GM18868 (cell line): ENCODE measurements at regions not wholly inside any gene's neighbourhood (a gene's known extent, or its start where the extent isn't known, plus 50 kb on each side); places are given as distances from the start of the nearest gene placed in this dataset.
"Not testable (repeated sequence)": the region's sequence is repeated elsewhere in the genome, so short reads cannot be mapped to it uniquely, and the experiment has no call there.

ENCODE experiments used
- ATAC-seq: cut with Tn5 transposase; IDR thresholded peaks from one replicate; pipeline ENCODE4 v1.9.1; 2021; ENCODE audit warnings: mild to moderate bottlenecking, moderate library complexity; ENCODE audit not compliant: unreplicated experiment

GRCh38 chr3:99322551-99322950, 315.8 kb upstream of the COL8A1 start:
- no peak for ATAC-seq

- ATAC-seq: no peak
These were observed 317.1 kb upstream of the COL8A1 start for GRCh38 chr3:99321261-99321660.

- no peak for ATAC-seq
These were observed 318.4 kb upstream of the COL8A1 start for GRCh38 chr3:99319961-99320360.

GRCh38 chr3:99319450-99319849, 318.9 kb upstream of the COL8A1 start:
- ATAC-seq: no peak

GRCh38 chr3:99317201-99317600, 321.2 kb upstream of the COL8A1 start:
- ATAC-seq: no peak

- no peak for ATAC-seq
These were observed 322.5 kb upstream of the COL8A1 start for GRCh38 chr3:99315896-99316295.

GRCh38 chr3:99313485-99313884, 324.9 kb upstream of the COL8A1 start:
- no peak for ATAC-seq

GRCh38 chr3:99298661-99299060, 339.7 kb upstream of the COL8A1 start:
- no peak for ATAC-seq

- ATAC-seq: no peak
These were observed 342.6 kb upstream of the COL8A1 start for GRCh38 chr3:99295836-99296235.

GRCh38 chr3:99294092-99294491, 344.3 kb upstream of the COL8A1 start:
- ATAC-seq: not testable (repeated sequence)

GRCh38 chr3:99287876-99288275, 350.5 kb upstream of the COL8A1 start:
- ATAC-seq: no peak

- ATAC-seq: no peak
These were observed 352.0 kb upstream of the COL8A1 start for GRCh38 chr3:99286266-99286845.

GRCh38 chr3:99269606-99270351, 368.3 kb upstream of the DCBLD2 start:
- ATAC-seq: no peak

- ATAC-seq: no peak
These were observed 355.3 kb upstream of the DCBLD2 start for GRCh38 chr3:99256788-99257187.

- ATAC-seq: no peak
These were observed 352.5 kb upstream of the DCBLD2 start for GRCh38 chr3:99253963-99254355.

GRCh38 chr3:99250821-99251355, 349.4 kb upstream of the DCBLD2 start:
- ATAC-seq: no peak

GRCh38 chr3:99250272-99250671, 348.8 kb upstream of the DCBLD2 start:
- no peak for ATAC-seq

GRCh38 chr3:99249627-99250026, 348.1 kb upstream of the DCBLD2 start:
- ATAC-seq: no peak

GRCh38 chr3:99248913-99249312, 347.4 kb upstream of the DCBLD2 start:
- ATAC-seq: no peak

- no peak for ATAC-seq
These were observed 346.6 kb upstream of the DCBLD2 start for GRCh38 chr3:99248130-99248529.

- no peak for ATAC-seq
These were observed 344.6 kb upstream of the DCBLD2 start for GRCh38 chr3:99246010-99246654.

GRCh38 chr3:99242271-99242670, 340.8 kb upstream of the DCBLD2 start:
- no peak for ATAC-seq
